Effector memory CD8-positive, alpha-beta T cell (primary cell): ENCODE measurements at regions not wholly inside any gene's neighbourhood (a gene's known extent, or its start where the extent isn't known, plus 50 kb on each side); places are given as distances from the start of the nearest gene placed in this dataset.
"Not testable (repeated sequence)": the region's sequence is repeated elsewhere in the genome, so short reads cannot be mapped to it uniquely, and the experiment has no call there.

Experiments
- ATAC-seq: fragments of 150-1000 bp; cut with Tn5 transposase; replicated peaks from 2 replicates; pipeline ENCODE4 v1.10.0; 2021; ENCODE audit warnings: mild to moderate bottlenecking, moderate library complexity
- DNase-seq, 3 experiments: peaks; one replicate each; pipeline ENCODE4 v3.0.0; 2021
- H3K27ac Mint-ChIP-seq, 2 donors: one replicate each; pipeline ENCODE4 v1.8.0; 2022; ENCODE audit warnings: mild to moderate bottlenecking in 2 of 2, mixed read lengths in 2 of 2, moderate library complexity in 2 of 2
- H3K27me3 Mint-ChIP-seq, 2 donors: one replicate each; pipeline ENCODE4 v1.8.0; 2022; ENCODE audit warnings: mixed read lengths in 2 of 2
- H3K36me3 Mint-ChIP-seq: one replicate; pipeline ENCODE4 v1.8.0; 2022; ENCODE audit warnings: mild to moderate bottlenecking, moderate library complexity, mixed read lengths; ENCODE audit not compliant: insufficient read depth
- H3K4me1 Mint-ChIP-seq, 2 donors: one replicate each; pipeline ENCODE4 v1.8.0; 2022; ENCODE audit warnings: low read depth in 2 of 2, mixed read lengths in 2 of 2
- H3K4me3 Mint-ChIP-seq, 2 donors: one replicate each; pipeline ENCODE4 v1.8.0; 2022; ENCODE audit warnings: mild to moderate bottlenecking in 2 of 2, mixed read lengths in 2 of 2, moderate library complexity in 2 of 2
- H3K9me3 Mint-ChIP-seq, 2 donors: one replicate each; pipeline ENCODE4 v1.8.0; 2022; ENCODE audit warnings: mixed read lengths in 2 of 2

GRCh38 chr6:134593442-134593841, 275.5 kb upstream of the SGK1 start:
- peaks cover 0 to 8% of the 10 kb centered on the region in 2 donors for H3K27me3 Mint-ChIP-seq
- H3K4me1 Mint-ChIP-seq: peaks cover 4 to 6% of the 10 kb centered on the region in 2 donors
- DNase-seq (no peak), ATAC-seq (no peak)
- H3K4me3 Mint-ChIP-seq: no peak overlapping the region
- H3K27ac Mint-ChIP-seq: peak overlapping the region in 1 of 2 donors; percentile 30
- H3K9me3 Mint-ChIP-seq: no peaks in the 10 kb centered on the region
- H3K36me3 Mint-ChIP-seq: no peaks in the 10 kb centered on the region

- no peaks in the 10 kb centered on the region for H3K9me3 Mint-ChIP-seq
- ATAC-seq (no peak), DNase-seq (no peak)
- peak overlapping the region in 1 of 2 donors; percentile 30 for H3K27ac Mint-ChIP-seq
- peaks cover 0 to 8% of the 10 kb centered on the region in 2 donors for H3K27me3 Mint-ChIP-seq
- no peak overlapping the region for H3K4me3 Mint-ChIP-seq
- H3K36me3 Mint-ChIP-seq: no peaks in the 10 kb centered on the region
- H3K4me1 Mint-ChIP-seq: peaks cover 4 to 6% of the 10 kb centered on the region in 2 donors
Observed at GRCh38 chr6:134593024-134593423, 275.1 kb upstream of the SGK1 start.

- DNase-seq (no peak), ATAC-seq (no peak)
- Mint-ChIP-seq H3K27me3 (peaks cover under 1 to 8% of the 10 kb centered on the region in 2 donors), H3K9me3 (no peaks in the 10 kb centered on the region), H3K4me1 (peaks cover 4 to 6% of the 10 kb centered on the region in 2 donors), H3K27ac (no peak overlapping the region), H3K36me3 (no peaks in the 10 kb centered on the region), H3K4me3 (no peak overlapping the region)
Observed at GRCh38 chr6:134590449-134590848, 272.5 kb upstream of the SGK1 start.

- DNase-seq (no peak), ATAC-seq (no peak)
- peaks cover 5 to 8% of the 10 kb centered on the region in 2 donors for H3K27me3 Mint-ChIP-seq
- no peak overlapping the region for H3K27ac Mint-ChIP-seq
- no peaks in the 10 kb centered on the region for H3K9me3 Mint-ChIP-seq
- H3K4me1 Mint-ChIP-seq: peaks cover 2 to 4% of the 10 kb centered on the region in 2 donors
- H3K36me3 Mint-ChIP-seq: no peaks in the 10 kb centered on the region
- no peak overlapping the region for H3K4me3 Mint-ChIP-seq
Observed at GRCh38 chr6:134590004-134590403, 272.1 kb upstream of the SGK1 start.

GRCh38 chr6:134589512-134589911, 271.6 kb upstream of the SGK1 start:
- H3K4me3 Mint-ChIP-seq: no peak overlapping the region
- H3K4me1 Mint-ChIP-seq: no peaks in the 10 kb centered on the region
- ATAC-seq (no peak), DNase-seq (no peak)
- peaks cover 8 to 10% of the 10 kb centered on the region in 2 donors for H3K27me3 Mint-ChIP-seq
- no peak overlapping the region for H3K27ac Mint-ChIP-seq
- no peaks in the 10 kb centered on the region for H3K9me3 Mint-ChIP-seq
- no peaks in the 10 kb centered on the region for H3K36me3 Mint-ChIP-seq

- Mint-ChIP-seq H3K27me3 (peaks cover 8 to 10% of the 10 kb centered on the region in 2 donors), H3K36me3 (no peaks in the 10 kb centered on the region), H3K9me3 (no peaks in the 10 kb centered on the region), H3K4me3 (no peak overlapping the region), H3K4me1 (no peaks in the 10 kb centered on the region), H3K27ac (no peak overlapping the region)
- no peak for DNase-seq
- no peak for ATAC-seq
Observed at GRCh38 chr6:134588267-134588666, 270.4 kb upstream of the SGK1 start.

GRCh38 chr6:134585517-134585873, 267.6 kb upstream of the SGK1 start:
- Mint-ChIP-seq H3K27me3 (peaks cover 7 to 10% of the 10 kb centered on the region in 2 donors), H3K27ac (no peak overlapping the region), H3K9me3 (no peaks in the 10 kb centered on the region), H3K4me1 (no peaks in the 10 kb centered on the region), H3K36me3 (no peaks in the 10 kb centered on the region), H3K4me3 (no peak overlapping the region)
- ATAC-seq (no peak), DNase-seq (no peak)

- DNase-seq: no peak
- ATAC-seq: no peak
- Mint-ChIP-seq H3K27me3 (peaks cover 4 to 10% of the 10 kb centered on the region in 2 donors), H3K4me1 (no peaks in the 10 kb centered on the region), H3K27ac (no peak overlapping the region), H3K36me3 (no peaks in the 10 kb centered on the region), H3K4me3 (no peak overlapping the region), H3K9me3 (no peaks in the 10 kb centered on the region)
Observed at GRCh38 chr6:134584847-134585516, 267.1 kb upstream of the SGK1 start.

- Mint-ChIP-seq H3K27ac (no peak overlapping the region), H3K36me3 (no peaks in the 10 kb centered on the region), H3K27me3 (peaks cover 0 to 14% of the 10 kb centered on the region in 2 donors), H3K4me1 (no peaks in the 10 kb centered on the region), H3K9me3 (no peaks in the 10 kb centered on the region), H3K4me3 (no peak overlapping the region)
- DNase-seq: no peak
- no peak for ATAC-seq
Observed at GRCh38 chr6:134577998-134578397, 260.1 kb upstream of the SGK1 start.

GRCh38 chr6:134575221-134575620, 257.3 kb upstream of the SGK1 start:
- Mint-ChIP-seq H3K4me1 (no peaks in the 10 kb centered on the region), H3K36me3 (no peaks in the 10 kb centered on the region), H3K27ac (no peak overlapping the region), H3K27me3 (peaks cover 6 to 22% of the 10 kb centered on the region in 2 donors), H3K4me3 (no peak overlapping the region), H3K9me3 (no peaks in the 10 kb centered on the region)
- ATAC-seq (no peak), DNase-seq (no peak)

GRCh38 chr6:134574491-134574890, 256.6 kb upstream of the SGK1 start:
- Mint-ChIP-seq H3K4me1 (peaks cover 3 to 5% of the 10 kb centered on the region in 2 donors), H3K36me3 (no peaks in the 10 kb centered on the region), H3K9me3 (no peaks in the 10 kb centered on the region), H3K4me3 (no peak overlapping the region), H3K27me3 (peaks cover 6 to 15% of the 10 kb centered on the region in 2 donors), H3K27ac (no peak overlapping the region)
- DNase-seq: no peak
- ATAC-seq: no peak

GRCh38 chr6:134569996-134570395, 252.1 kb upstream of the SGK1 start:
- H3K4me3 Mint-ChIP-seq, H3K36me3 Mint-ChIP-seq, H3K9me3 Mint-ChIP-seq, DNase-seq, H3K4me1 Mint-ChIP-seq, ATAC-seq, H3K27ac Mint-ChIP-seq: not testable (repeated sequence)
- H3K27me3 Mint-ChIP-seq: peaks cover 22 to 26% of the 10 kb centered on the region in 2 donors

- Mint-ChIP-seq H3K4me1 (peaks cover 0 to 1% of the 10 kb centered on the region in 2 donors), H3K27me3 (peaks cover 18 to 25% of the 10 kb centered on the region in 2 donors)
Observed at GRCh38 chr6:134564705-134565104, 246.8 kb upstream of the SGK1 start.

GRCh38 chr6:134560019-134560418, 242.1 kb upstream of the SGK1 start:
- Mint-ChIP-seq H3K4me1 (no peaks in the 10 kb centered on the region), H3K9me3 (no peaks in the 10 kb centered on the region), H3K36me3 (no peaks in the 10 kb centered on the region), H3K27me3 (peaks cover 5 to 9% of the 10 kb centered on the region in 2 donors), H3K27ac (no peak overlapping the region), H3K4me3 (no peak overlapping the region)
- ATAC-seq (no peak), DNase-seq (no peak)

More at GRCh38 chr6:134564705-134565104, 246.8 kb upstream of the SGK1 start:
- ATAC-seq (no peak), DNase-seq (no peak)
- Mint-ChIP-seq H3K9me3 (peaks cover 0 to 7% of the 10 kb centered on the region in 2 donors), H3K4me3 (no peak overlapping the region), H3K36me3 (no peaks in the 10 kb centered on the region), H3K27ac (no peak overlapping the region)
